Fibroblast of lung (primary cell): ENCODE measurements at regions not wholly inside any gene's neighbourhood (a gene's known extent, or its start where the extent isn't known, plus 50 kb on each side); places are given as distances from the start of the nearest gene placed in this dataset.

Experiments
- EZH2 ChIP-seq: IDR thresholded peaks from 2 replicates; pipeline ENCODE4 v1.5.1; 2012; ENCODE audit warnings: low read length, control low read depth, mild to moderate bottlenecking; ENCODE audit errors: missing control alignments
- TF ChIP-seq, protein P1 (sequence below), 2 donors: IDR thresholded peaks in 1 of 2; conservative IDR thresholded peaks in 1 of 2; 1 replicate in 1 of 2; 2 replicates in 1 of 2; pipeline ENCODE4 v1.5.1; 2011 to 2012; ENCODE audit warnings: low read length in 2 of 2, control low read depth in 1 of 2, inconsistent platforms in 1 of 2, low read depth in 1 of 2, mild to moderate bottlenecking in 1 of 2

DNA sequence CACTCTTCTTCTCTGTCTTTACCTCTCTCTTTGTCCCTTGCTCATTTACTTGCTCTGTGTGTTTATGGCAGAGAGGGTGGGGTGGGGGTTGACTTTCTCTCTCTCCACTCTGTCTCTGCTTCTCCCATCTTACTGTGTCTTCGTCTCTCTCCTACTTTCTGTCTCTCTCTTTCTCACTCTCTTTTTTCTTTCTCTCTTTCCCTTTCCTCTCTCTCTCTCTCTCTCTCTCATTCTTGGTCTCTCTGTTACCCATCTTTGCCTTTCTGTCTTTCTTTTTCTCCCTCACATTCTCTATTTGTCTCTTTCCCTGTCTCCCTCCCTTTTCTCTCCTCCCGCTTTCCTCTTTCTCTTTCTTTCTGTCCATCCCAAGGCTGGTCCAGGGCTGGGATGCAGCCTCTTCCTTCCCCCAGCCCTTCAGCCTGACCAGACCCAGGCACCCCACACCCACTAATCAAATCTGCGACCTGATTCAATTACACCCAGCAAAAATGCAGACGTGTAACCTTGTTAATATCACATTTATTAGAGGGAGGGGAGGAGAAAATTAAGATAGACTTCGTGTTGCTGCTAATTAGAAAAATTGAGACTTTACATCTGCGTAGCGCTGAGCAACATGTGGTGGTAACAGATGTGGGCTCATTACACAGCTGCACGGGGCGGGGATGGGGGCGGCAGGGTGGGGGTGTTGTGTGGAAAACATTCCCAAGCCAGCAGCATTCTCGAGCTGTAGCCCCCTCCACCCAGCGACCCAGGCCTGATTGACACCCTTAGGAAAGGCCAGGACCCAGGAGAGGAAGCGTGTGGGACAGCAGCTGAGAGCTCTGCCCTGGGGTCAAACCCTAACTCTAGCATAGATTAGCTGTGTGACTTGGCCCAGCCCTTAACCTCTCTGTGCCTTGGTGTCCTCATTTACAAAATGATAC is 124.9 kb upstream of the MAFB start:
- TF ChIP-seq, protein P1, sequence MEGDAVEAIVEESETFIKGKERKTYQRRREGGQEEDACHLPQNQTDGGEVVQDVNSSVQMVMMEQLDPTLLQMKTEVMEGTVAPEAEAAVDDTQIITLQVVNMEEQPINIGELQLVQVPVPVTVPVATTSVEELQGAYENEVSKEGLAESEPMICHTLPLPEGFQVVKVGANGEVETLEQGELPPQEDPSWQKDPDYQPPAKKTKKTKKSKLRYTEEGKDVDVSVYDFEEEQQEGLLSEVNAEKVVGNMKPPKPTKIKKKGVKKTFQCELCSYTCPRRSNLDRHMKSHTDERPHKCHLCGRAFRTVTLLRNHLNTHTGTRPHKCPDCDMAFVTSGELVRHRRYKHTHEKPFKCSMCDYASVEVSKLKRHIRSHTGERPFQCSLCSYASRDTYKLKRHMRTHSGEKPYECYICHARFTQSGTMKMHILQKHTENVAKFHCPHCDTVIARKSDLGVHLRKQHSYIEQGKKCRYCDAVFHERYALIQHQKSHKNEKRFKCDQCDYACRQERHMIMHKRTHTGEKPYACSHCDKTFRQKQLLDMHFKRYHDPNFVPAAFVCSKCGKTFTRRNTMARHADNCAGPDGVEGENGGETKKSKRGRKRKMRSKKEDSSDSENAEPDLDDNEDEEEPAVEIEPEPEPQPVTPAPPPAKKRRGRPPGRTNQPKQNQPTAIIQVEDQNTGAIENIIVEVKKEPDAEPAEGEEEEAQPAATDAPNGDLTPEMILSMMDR (conservative IDR thresholded peaks at IDR 0.05 in 1 of 2, IDR thresholded peaks at IDR 0.05 in 1 of 2; ENCODE audit: low read depth in 1 of 2, low read length in 2 of 2) = no peak
- TF ChIP-seq EZH2 = no peak
